Tibial nerve (tissue), 4 donors: ENCODE measurements at regions not wholly inside any gene's neighbourhood (a gene's known extent, or its start where the extent isn't known, plus 50 kb on each side); places are given as distances from the start of the nearest gene placed in this dataset.

Experiments
- EP300 ChIP-seq, 2 donors: sonication (generic); formaldehyde crosslinking; IDR thresholded peaks; one replicate each; pipeline ENCODE4 v1.6.1; 2017; ENCODE audit warnings: antibody characterized with exemption in 2 of 2, mild to moderate bottlenecking in 1 of 2
- POLR2A ChIP-seq, 2 donors: fragments of 450-650 bp; IDR thresholded peaks; one replicate each; pipeline ENCODE4 v1.6.1; 2017; ENCODE audit warnings: antibody characterized with exemption in 2 of 2, mild to moderate bottlenecking in 2 of 2, moderate library complexity in 2 of 2
- TF ChIP-seq, protein P1 (sequence below), 5 experiments: fragments of 200-600 bp in 3 of 5; fragments of 450-650 bp in 2 of 5; sonication (generic) in 3 of 5; IDR thresholded peaks; one replicate each; pipeline ENCODE4 v1.5.1; 2016 to 2019; ENCODE audit warnings: antibody characterized with exemption in 5 of 5, mild to moderate bottlenecking in 3 of 5, moderate library complexity in 2 of 5

DNA sequence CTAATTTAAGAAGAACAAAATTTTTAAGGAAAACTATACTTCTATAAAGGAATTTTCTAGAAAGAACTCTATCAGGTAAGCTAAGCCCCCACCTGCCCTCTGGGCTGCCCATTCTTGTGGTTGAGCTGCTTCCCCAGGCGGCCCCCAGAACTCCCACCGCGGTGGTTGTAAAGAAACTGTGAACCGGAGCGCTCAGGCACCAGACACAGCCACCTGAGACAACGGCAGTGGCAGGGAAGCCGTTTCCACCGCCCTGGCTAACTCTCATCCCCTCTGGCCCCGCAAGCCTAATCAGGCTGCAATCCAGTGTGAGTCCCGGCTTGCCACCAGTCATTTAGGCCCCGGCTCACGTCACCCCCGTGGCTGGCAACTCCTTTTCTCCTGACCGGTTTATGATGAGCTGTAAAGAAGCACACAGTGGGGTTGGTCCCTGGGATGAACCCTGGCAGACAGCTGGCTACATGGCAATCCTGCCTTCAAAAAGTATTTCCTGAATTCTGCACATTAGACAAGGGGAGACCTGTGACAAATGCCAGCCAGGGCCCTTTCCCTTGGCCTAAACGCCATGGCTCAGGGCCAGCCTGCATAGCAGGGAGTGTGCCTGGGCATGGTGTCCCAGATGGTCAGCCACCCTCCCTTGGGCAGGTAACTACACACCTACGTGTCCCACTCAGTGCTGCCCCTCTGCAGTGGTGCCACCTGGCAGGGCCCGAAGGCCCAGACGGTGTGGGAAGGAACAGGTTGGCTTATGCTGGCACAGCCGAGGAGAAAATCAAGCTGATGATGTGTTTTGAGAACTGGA lies 63.8 kb upstream of the GPR31 start:
- TF ChIP-seq, protein P1, sequence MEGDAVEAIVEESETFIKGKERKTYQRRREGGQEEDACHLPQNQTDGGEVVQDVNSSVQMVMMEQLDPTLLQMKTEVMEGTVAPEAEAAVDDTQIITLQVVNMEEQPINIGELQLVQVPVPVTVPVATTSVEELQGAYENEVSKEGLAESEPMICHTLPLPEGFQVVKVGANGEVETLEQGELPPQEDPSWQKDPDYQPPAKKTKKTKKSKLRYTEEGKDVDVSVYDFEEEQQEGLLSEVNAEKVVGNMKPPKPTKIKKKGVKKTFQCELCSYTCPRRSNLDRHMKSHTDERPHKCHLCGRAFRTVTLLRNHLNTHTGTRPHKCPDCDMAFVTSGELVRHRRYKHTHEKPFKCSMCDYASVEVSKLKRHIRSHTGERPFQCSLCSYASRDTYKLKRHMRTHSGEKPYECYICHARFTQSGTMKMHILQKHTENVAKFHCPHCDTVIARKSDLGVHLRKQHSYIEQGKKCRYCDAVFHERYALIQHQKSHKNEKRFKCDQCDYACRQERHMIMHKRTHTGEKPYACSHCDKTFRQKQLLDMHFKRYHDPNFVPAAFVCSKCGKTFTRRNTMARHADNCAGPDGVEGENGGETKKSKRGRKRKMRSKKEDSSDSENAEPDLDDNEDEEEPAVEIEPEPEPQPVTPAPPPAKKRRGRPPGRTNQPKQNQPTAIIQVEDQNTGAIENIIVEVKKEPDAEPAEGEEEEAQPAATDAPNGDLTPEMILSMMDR (IDR thresholded peaks at IDR 0.05): no peak
- TF ChIP-seq EP300 (IDR thresholded peaks at IDR 0.05): no peak
- no peak for TF ChIP-seq POLR2A (IDR thresholded peaks at IDR 0.05)
